Body of pancreas (tissue), 4 donors: ENCODE measurements at regions not wholly inside any gene's neighbourhood (a gene's known extent, or its start where the extent isn't known, plus 50 kb on each side); places are given as distances from the start of the nearest gene placed in this dataset.

Experiments
- CTCF ChIP-seq, 7 experiments: fragments of 450-650 bp in 4 of 7; fragments of 200-600 bp in 3 of 7; sonication (generic) in 3 of 7; IDR thresholded peaks; one replicate each; pipeline ENCODE4 v1.5.1; 2016 to 2019; ENCODE audit warnings: antibody characterized with exemption in 7 of 7
- POLR2A ChIP-seq, 3 donors: fragments of 450-650 bp; IDR thresholded peaks; one replicate each; pipeline ENCODE4 v1.6.1; 2016; ENCODE audit warnings: antibody characterized with exemption in 3 of 3, mild to moderate bottlenecking in 2 of 3

- TF ChIP-seq CTCF (IDR thresholded peaks at IDR 0.05): no peak
- TF ChIP-seq POLR2A (IDR thresholded peaks at IDR 0.05): no peak
Observed at GRCh38 chr1:115224636-115225035, 113.4 kb downstream of the NGF start.
